ENCODE measurements at regions not wholly inside any gene's neighbourhood (a gene's known extent, or its start where the extent isn't known, plus 50 kb on each side); places are given as distances from the start of the nearest gene placed in this dataset.

DNA sequence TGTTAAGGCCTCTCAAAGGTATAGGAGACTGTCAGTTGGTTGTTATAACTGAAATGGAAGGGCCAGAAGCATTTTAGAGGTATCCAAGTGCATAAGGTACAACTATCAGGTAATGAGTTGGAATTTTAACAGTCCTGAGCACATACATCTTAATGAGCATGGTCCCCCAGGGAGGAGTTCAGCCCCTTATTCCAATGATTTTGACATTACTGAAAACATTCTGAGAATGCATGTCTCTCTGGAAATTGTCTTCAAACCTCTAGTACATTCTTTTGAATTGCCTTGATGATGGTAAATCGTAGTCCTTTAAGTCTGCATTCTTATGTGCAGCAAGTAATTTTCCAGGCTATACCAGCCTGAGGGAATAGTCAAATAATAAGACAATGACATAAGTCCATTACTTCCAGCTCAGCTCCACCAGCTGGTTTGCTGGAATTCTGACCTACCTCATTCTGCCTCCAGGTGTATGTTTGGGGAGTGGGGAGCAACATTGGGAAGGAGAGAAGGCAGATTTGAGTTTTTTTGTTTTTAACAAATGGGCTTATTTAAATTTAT, 239.2 kb downstream of the MSRB3 start:
- no peaks in the 10 kb centered on the region for H3K9me1 ChIP-seq (ENCODE audit: control insufficient read depth, insufficient read depth, low read length)
- H3K4me3 ChIP-seq: no peak overlapping the region
- no peak overlapping the region for H3K27ac ChIP-seq (ENCODE audit: extremely low read depth, low read depth, low read length)
- no peak for TF ChIP-seq ZNF77 (CRISPR knock-in tag; IDR thresholded peaks at IDR 0.05)
- no peaks in the 10 kb centered on the region for H3K27me3 ChIP-seq (ENCODE audit: control insufficient read depth in 2 of 2, insufficient read depth in 2 of 2, low read length in 2 of 2)
- no peak overlapping the region for H3K9ac ChIP-seq (ENCODE audit: insufficient read depth in 1 of 2, low read depth in 2 of 2, low read length in 2 of 2)
- no peaks in the 10 kb centered on the region for H3K9me3 ChIP-seq (replicated peaks; ENCODE audit: control insufficient read depth, insufficient read depth, low read depth, low read length)
- no peak overlapping the region for H3K4me2 ChIP-seq (ENCODE audit: insufficient read depth, low read length)
- no peaks in the 10 kb centered on the region for H3K79me2 ChIP-seq (ENCODE audit: control insufficient read depth, insufficient read depth, low read length)
- FAIRE-seq: no peak
- no peaks in the 10 kb centered on the region for H3K4me1 ChIP-seq (replicated peaks in 1 of 2; ENCODE audit: control insufficient read depth in 2 of 2, insufficient read depth in 2 of 2, low read length in 2 of 2)
- ChIA-PET CTCF (ENCODE audit: low intra/inter-chr PET ratio) (no interaction called here), POLR2A (interaction anchor here (0.8 kb wide), 1 partner anchor 91 kb away, joined by 3 read pairs; no protein-coding TSS in a partner anchor)
- no peaks in the 10 kb centered on the region for H3K36me3 ChIP-seq (ENCODE audit: control insufficient read depth, insufficient read depth, low read length)
- intact Hi-C loops (cut with micrococcal nuclease) (no loop called here), in situ Hi-C loops (cut with MboI) (no loop called here)
- WGBS (ENCODE audit: insufficient coverage, low coverage, missing lambda C conversion rate): 0% methylated on average over 1 of the region's 1 CpG
- DNase-seq (ENCODE audit: extremely low read depth in 1 of 4, low spot score in 3 of 4): no peak
- ATAC-seq: no peak
- no peak overlapping the region for H2AFZ ChIP-seq (ENCODE audit: low read depth, low read length)
- BruUV-seq (replicated peaks): no TSS peak
- no peaks in the 10 kb centered on the region for H4K20me1 ChIP-seq (replicated peaks; ENCODE audit: control insufficient read depth, insufficient read depth, low read length)

DNA sequence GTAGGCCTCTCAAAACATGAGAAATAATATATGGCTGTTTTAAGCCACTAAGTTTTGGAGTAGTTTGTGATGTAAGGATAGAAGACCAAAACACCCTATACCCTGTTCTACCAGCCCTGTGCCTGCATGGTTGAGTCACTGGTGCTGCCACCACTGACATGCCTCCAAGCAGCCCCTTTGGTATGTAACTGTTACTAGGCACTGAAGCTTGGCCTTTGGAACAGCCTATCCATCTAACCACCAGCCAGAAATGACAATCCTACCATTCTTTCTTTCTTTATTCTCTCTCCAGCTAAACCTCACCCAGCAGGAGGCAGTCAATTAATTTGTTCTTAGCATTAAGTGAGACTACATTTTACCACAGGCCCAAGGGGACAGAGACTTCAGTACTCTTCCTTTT, 240.3 kb downstream of the MSRB3 start:
- ATAC-seq: no peak
- Histone ChIP-seq H3K4me2 (ENCODE audit: insufficient read depth, low read length) (no peak overlapping the region), H3K9ac (ENCODE audit: insufficient read depth in 1 of 2, low read depth in 2 of 2, low read length in 2 of 2) (no peak overlapping the region), H3K9me3 (replicated peaks; ENCODE audit: control insufficient read depth, insufficient read depth, low read depth, low read length) (no peaks in the 10 kb centered on the region), H3K36me3 (ENCODE audit: control insufficient read depth, insufficient read depth, low read length) (no peaks in the 10 kb centered on the region), H3K27me3 (ENCODE audit: control insufficient read depth in 2 of 2, insufficient read depth in 2 of 2, low read length in 2 of 2) (no peaks in the 10 kb centered on the region), H2AFZ (ENCODE audit: low read depth, low read length) (no peak overlapping the region), H3K27ac (ENCODE audit: extremely low read depth, low read depth, low read length) (no peak overlapping the region), H3K79me2 (ENCODE audit: control insufficient read depth, insufficient read depth, low read length) (no peaks in the 10 kb centered on the region), H4K20me1 (replicated peaks; ENCODE audit: control insufficient read depth, insufficient read depth, low read length) (no peaks in the 10 kb centered on the region), H3K4me3 (no peak overlapping the region), H3K9me1 (ENCODE audit: control insufficient read depth, insufficient read depth, low read length) (no peaks in the 10 kb centered on the region), H3K4me1 (replicated peaks in 1 of 2; ENCODE audit: control insufficient read depth in 2 of 2, insufficient read depth in 2 of 2, low read length in 2 of 2) (no peaks in the 10 kb centered on the region)
- BruUV-seq (replicated peaks): no TSS peak
- ChIA-PET CTCF (ENCODE audit: low intra/inter-chr PET ratio) (no interaction called here), POLR2A (interaction anchor here (0.6 kb wide), 1 partner anchor 1209 kb away, joined by 3 read pairs; no protein-coding TSS in a partner anchor)
- in situ Hi-C loops (cut with MboI): no loop called here
- no peak for DNase-seq (ENCODE audit: extremely low read depth in 1 of 4, low spot score in 3 of 4)
- FAIRE-seq: no peak
- intact Hi-C loops (cut with micrococcal nuclease): no loop called here
- TF ChIP-seq, protein P1, sequence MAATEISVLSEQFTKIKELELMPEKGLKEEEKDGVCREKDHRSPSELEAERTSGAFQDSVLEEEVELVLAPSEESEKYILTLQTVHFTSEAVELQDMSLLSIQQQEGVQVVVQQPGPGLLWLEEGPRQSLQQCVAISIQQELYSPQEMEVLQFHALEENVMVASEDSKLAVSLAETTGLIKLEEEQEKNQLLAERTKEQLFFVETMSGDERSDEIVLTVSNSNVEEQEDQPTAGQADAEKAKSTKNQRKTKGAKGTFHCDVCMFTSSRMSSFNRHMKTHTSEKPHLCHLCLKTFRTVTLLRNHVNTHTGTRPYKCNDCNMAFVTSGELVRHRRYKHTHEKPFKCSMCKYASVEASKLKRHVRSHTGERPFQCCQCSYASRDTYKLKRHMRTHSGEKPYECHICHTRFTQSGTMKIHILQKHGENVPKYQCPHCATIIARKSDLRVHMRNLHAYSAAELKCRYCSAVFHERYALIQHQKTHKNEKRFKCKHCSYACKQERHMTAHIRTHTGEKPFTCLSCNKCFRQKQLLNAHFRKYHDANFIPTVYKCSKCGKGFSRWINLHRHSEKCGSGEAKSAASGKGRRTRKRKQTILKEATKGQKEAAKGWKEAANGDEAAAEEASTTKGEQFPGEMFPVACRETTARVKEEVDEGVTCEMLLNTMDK (IDR thresholded peaks at IDR 0.05; ENCODE audit: borderline replicate concordance, insufficient read depth, low read depth, low read length, poor library complexity, severe bottlenecking): no peak
- TF ChIP-seq CHCHD3 (CRISPR knock-in tag; IDR thresholded peaks at IDR 0.05) (no peak), BRD9 (IDR thresholded peaks at IDR 0.05; ENCODE audit: low read depth, partially characterized antibody) (no peak)
- TF ChIP-seq, protein P2, sequence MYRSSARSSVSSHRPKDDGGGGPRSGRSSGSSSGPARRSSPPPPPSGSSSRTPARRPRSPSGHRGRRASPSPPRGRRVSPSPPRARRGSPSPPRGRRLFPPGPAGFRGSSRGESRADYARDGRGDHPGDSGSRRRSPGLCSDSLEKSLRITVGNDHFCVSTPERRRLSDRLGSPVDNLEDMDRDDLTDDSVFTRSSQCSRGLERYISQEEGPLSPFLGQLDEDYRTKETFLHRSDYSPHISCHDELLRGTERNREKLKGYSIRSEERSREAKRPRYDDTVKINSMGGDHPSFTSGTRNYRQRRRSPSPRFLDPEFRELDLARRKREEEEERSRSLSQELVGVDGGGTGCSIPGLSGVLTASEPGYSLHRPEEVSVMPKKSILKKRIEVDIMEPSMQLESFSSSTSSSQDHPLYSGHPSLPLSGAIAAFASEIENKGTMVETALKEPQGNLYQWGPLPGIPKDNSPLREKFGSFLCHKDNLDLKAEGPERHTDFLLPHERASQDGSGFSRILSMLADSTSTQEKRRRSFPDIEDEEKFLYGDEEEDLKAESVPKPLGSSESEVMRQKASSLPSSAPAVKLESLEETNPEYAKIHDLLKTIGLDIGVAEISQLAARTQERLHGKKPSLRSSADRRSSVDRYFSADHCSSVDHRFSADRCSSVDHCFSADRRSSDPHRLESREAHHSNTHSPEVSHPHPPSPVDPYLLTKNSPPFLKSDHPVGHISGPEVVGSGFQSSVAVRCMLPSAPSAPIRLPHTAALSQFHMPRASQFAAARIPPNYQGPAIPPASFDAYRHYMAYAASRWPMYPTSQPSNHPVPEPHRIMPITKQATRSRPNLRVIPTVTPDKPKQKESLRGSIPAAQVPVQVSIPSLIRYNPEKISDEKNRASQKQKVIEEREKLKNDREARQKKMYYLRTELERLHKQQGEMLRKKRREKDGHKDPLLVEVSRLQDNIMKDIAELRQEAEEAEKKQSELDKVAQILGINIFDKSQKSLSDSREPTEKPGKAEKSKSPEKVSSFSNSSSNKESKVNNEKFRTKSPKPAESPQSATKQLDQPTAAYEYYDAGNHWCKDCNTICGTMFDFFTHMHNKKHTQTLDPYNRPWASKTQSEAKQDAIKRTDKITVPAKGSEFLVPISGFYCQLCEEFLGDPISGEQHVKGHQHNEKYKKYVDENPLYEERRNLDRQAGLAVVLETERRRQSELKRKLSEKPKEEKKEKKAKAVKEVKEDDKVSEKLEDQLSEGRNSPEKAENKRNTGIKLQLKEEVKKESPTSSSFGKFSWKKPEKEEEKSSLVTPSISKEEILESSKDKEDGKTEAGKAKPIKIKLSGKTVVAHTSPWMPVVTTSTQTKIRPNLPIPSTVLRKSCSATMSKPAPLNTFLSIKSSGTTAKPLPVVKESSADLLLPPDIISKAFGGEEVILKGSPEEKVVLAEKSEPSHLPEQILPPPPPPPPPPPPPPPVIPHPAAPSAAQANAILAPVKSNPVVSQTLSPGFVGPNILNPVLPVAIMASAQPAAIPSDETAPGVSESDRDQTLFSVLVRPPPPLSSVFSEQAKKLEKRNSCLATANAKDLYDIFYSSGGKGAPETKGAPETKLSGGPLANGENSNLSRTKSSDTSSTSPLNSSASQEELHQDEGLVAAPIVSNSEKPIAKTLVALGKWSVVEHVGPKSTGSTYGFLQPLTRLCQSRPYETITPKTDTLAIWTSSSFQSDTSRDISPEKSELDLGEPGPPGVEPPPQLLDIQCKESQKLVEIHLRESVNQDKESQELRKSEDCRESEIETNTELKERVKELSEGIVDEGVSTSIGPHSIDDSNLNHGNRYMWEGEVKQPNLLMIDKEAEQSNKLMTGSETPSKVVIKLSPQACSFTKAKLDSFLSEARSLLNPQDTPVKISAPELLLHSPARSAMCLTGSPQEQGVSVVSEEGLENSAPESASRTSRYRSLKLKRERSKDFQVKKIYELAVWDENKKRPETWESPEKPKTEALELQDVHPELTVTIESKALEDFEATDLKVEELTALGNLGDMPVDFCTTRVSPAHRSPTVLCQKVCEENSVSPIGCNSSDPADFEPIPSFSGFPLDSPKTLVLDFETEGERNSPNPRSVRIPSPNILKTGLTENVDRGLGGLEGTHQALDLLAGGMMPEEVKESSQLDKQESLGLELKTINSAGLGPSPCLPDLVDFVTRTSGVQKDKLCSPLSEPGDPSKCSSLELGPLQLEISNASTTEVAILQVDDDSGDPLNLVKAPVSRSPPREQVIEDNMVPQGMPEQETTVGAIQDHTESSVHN (IDR thresholded peaks at IDR 0.05; ENCODE audit: borderline replicate concordance in 1 of 2, low read depth in 1 of 2): no peak
